GM21528 (cell line): ENCODE measurements at regions not wholly inside any gene's neighbourhood (a gene's known extent, or its start where the extent isn't known, plus 50 kb on each side); places are given as distances from the start of the nearest gene placed in this dataset.

ENCODE experiments used
- ATAC-seq: cut with Tn5 transposase; IDR thresholded peaks from one replicate; pipeline ENCODE4 v1.9.1; 2021; ENCODE audit warnings: mild to moderate bottlenecking, moderate library complexity; ENCODE audit not compliant: unreplicated experiment, low FRiP score

GRCh38 chr1:219993554-219994433 lies 52.5 kb downstream of the EPRS1 start:
- no peak for ATAC-seq

- ATAC-seq, result no peak
These were observed 54.4 kb downstream of the EPRS1 start for GRCh38 chr1:219991919-219992318.

- no peak for ATAC-seq
These were observed 54.8 kb downstream of the EPRS1 start for GRCh38 chr1:219991511-219991810.

GRCh38 chr1:219990782-219991510 lies 55.4 kb downstream of the EPRS1 start:
- ATAC-seq, result no peak

- ATAC-seq, result no peak
These were observed 56.5 kb downstream of the EPRS1 start for GRCh38 chr1:219989766-219990165.

- no peak for ATAC-seq
These were observed 57.5 kb downstream of the EPRS1 start for GRCh38 chr1:219988818-219989217.

- peak; percentile 70 for ATAC-seq
These were observed 57.9 kb downstream of the EPRS1 start for GRCh38 chr1:219988387-219988786.

- no peak for ATAC-seq
These were observed 59.0 kb upstream of the SLC30A10 start for GRCh38 chr1:219987325-219987724.

- peak; percentile 45 for ATAC-seq
These were observed 56.8 kb upstream of the SLC30A10 start for GRCh38 chr1:219985169-219985568.
